WTC11 (cell line): ENCODE measurements at regions not wholly inside any gene's neighbourhood (a gene's known extent, or its start where the extent isn't known, plus 50 kb on each side); places are given as distances from the start of the nearest gene placed in this dataset.

Experiments
- ATAC-seq: fragments of 200-7000 bp; cut with Tn5 transposase; 2 replicates; pipeline ENCODE4 v1.10.0; 2021; ENCODE audit warnings: mild to moderate bottlenecking, moderate library complexity
- CTCF ChIA-PET: fragments of 300-600 bp; sonication (Branson Sonifier 250); formaldehyde crosslinking; loops from one replicate; lab custom pipeline; 2021; ENCODE audit warnings: antibody characterized with exemption; lab: Charles Lee
- POLR2A ChIA-PET: fragments of 350-600 bp; sonication (Branson Sonifier 250); formaldehyde crosslinking; loops from one replicate; lab custom pipeline; 2021; ENCODE audit warnings: antibody characterized with exemption; lab: Charles Lee
- DNase-seq: peaks from one replicate; pipeline ENCODE4 v3.0.0; 2021; ENCODE audit warnings: low spot score
- H3K27ac Mint-ChIP-seq: 2 replicates; pipeline ENCODE4 v1.8.0; 2021; ENCODE audit warnings: mixed read lengths
- H3K27me3 Mint-ChIP-seq: 2 replicates; pipeline ENCODE4 v1.8.0; 2021; ENCODE audit warnings: low read depth, mild to moderate bottlenecking, moderate library complexity, mixed read lengths
- H3K36me3 Mint-ChIP-seq: 2 replicates; pipeline ENCODE4 v1.8.0; 2021; ENCODE audit warnings: mixed read lengths
- H3K4me1 Mint-ChIP-seq: 2 replicates; pipeline ENCODE4 v1.8.0; 2022; ENCODE audit warnings: mixed read lengths
- H3K4me3 Mint-ChIP-seq: 2 replicates; pipeline ENCODE4 v1.8.0; 2021; ENCODE audit warnings: mild to moderate bottlenecking, moderate library complexity, mixed read lengths
- H3K9me3 Mint-ChIP-seq: 2 replicates; pipeline ENCODE4 v1.8.0; 2021; ENCODE audit warnings: mixed read lengths
- AFF4 ChIP-seq: sonication (generic); formaldehyde crosslinking; IDR thresholded peaks from 2 replicates; pipeline ENCODE4 v1.8.1; 2023; ENCODE audit warnings: mild to moderate bottlenecking, missing genetic modification reagents, borderline replicate concordance
- AR ChIP-seq: fragments of 250-450 bp; sonication (Bioruptor Pico); IDR thresholded peaks from 2 replicates; pipeline ENCODE4 v1.9.0; 2021; ENCODE audit warnings: mild to moderate bottlenecking
- E2F5 ChIP-seq: sonication (generic); formaldehyde crosslinking; IDR thresholded peaks from 2 replicates; pipeline ENCODE4 v1.8.1; 2022; ENCODE audit warnings: mild to moderate bottlenecking, moderate library complexity, missing genetic modification reagents
- HMGXB4 ChIP-seq: sonication (generic); formaldehyde crosslinking; IDR thresholded peaks from 2 replicates; pipeline ENCODE4 v1.8.1; 2023; ENCODE audit warnings: mild to moderate bottlenecking, moderate library complexity, missing genetic modification reagents
- IRF1 ChIP-seq: sonication (generic); formaldehyde crosslinking; IDR thresholded peaks from 2 replicates; pipeline ENCODE4 v1.8.0; 2023; ENCODE audit warnings: missing genetic modification reagents
- MAX ChIP-seq: sonication (generic); formaldehyde crosslinking; IDR thresholded peaks from 2 replicates; pipeline ENCODE4 v1.8.0; 2022; ENCODE audit warnings: mild to moderate bottlenecking, missing genetic modification reagents
- NFYB ChIP-seq: sonication (generic); formaldehyde crosslinking; conservative IDR thresholded peaks from 2 replicates; pipeline ENCODE4 v1.8.0; 2022; ENCODE audit warnings: low read depth, missing genetic modification reagents
- SP1 ChIP-seq: sonication (generic); formaldehyde crosslinking; conservative IDR thresholded peaks from 2 replicates; pipeline ENCODE4 v1.8.1; 2022; ENCODE audit warnings: missing genetic modification reagents
- ZMAT4 ChIP-seq: fragments of 250-450 bp; sonication (Bioruptor Pico); IDR thresholded peaks from 2 replicates; pipeline ENCODE4 v1.9.0; 2021; ENCODE audit warnings: mild to moderate bottlenecking
- ZNF281 ChIP-seq: sonication (generic); formaldehyde crosslinking; IDR thresholded peaks from 2 replicates; pipeline ENCODE4 v1.8.0; 2023; ENCODE audit warnings: mild to moderate bottlenecking, missing genetic modification reagents
- ZNF416 ChIP-seq: fragments of 250-450 bp; sonication (Bioruptor Pico); IDR thresholded peaks from 2 replicates; pipeline ENCODE4 v1.9.0; 2021; ENCODE audit warnings: mild to moderate bottlenecking, inconsistent platforms
- ZNF425 ChIP-seq: fragments of 250-450 bp; sonication (Bioruptor Pico); conservative IDR thresholded peaks from 2 replicates; pipeline ENCODE4 v1.9.0; 2021; ENCODE audit warnings: mild to moderate bottlenecking

- peak overlapping the region; percentile 99 for H3K4me3 Mint-ChIP-seq
- DNase-seq (peak; percentile 54), ATAC-seq (peak; percentile 84)
- H3K27me3 Mint-ChIP-seq, result no peaks in the 10 kb centered on the region
- H3K36me3 Mint-ChIP-seq, result peaks cover 35% of the 10 kb centered on the region
- H3K27ac Mint-ChIP-seq, result peak overlapping the region; percentile 100
- ChIA-PET CTCF (interaction anchor here (1.0 to 1.9 kb wide), 5 partner anchors 12 to 235 kb away, joined by 3 to 14 read pairs (median 7); no protein-coding TSS in a partner anchor), POLR2A (interaction anchor here (0.5 to 1.6 kb wide), 9 partner anchors 8 to 1427 kb away, joined by 3 to 5 read pairs (median 3); no protein-coding TSS in a partner anchor)
- TF ChIP-seq AFF4 (CRISPR knock-in tag) (peak; percentile 32; the same call in 1 of the 2 replicates), MAX (0 out of 2 replicates have a peak, but pooled peaks have one; percentile 31), IRF1 (no peak), ZNF416 (CRISPR knock-in tag) (0 out of 2 replicates have a peak, but pooled peaks have one; percentile 35), ZMAT4 (CRISPR knock-in tag) (peak; percentile 58; the same call in 1 of the 2 replicates), HMGXB4 (CRISPR knock-in tag) (no peak), E2F5 (CRISPR knock-in tag) (no peak), NFYB (CRISPR knock-in tag) (peak; percentile 49; the same call in 1 of the 2 replicates), AR (no peak), ZNF425 (CRISPR knock-in tag) (peak; percentile 68; the same call in 1 of the 2 replicates), SP1 (CRISPR knock-in tag) (peak; percentile 41; the same call in 1 of the 2 replicates), ZNF281 (CRISPR knock-in tag) (peak; percentile 34; the same call in 1 of the 2 replicates)
- no peaks in the 10 kb centered on the region for H3K9me3 Mint-ChIP-seq
- peaks cover 60% of the 10 kb centered on the region for H3K4me1 Mint-ChIP-seq
These were observed 112.9 kb downstream of the TLR5 start for GRCh38 chr1:223029985-223030769.
